GM18858 (cell line): ENCODE measurements at regions not wholly inside any gene's neighbourhood (a gene's known extent, or its start where the extent isn't known, plus 50 kb on each side); places are given as distances from the start of the nearest gene placed in this dataset.

Source experiments
- ATAC-seq: cut with Tn5 transposase; IDR thresholded peaks from one replicate; pipeline ENCODE4 v1.9.1; 2021; ENCODE audit not compliant: unreplicated experiment

- no peak for ATAC-seq
Measured at GRCh38 chr13:106656186-106656585, 88.2 kb upstream of the ARGLU1 start.

GRCh38 chr13:106651442-106651841, 83.5 kb upstream of the ARGLU1 start:
- ATAC-seq, result no peak

GRCh38 chr13:106650690-106651205, 82.8 kb upstream of the ARGLU1 start:
- ATAC-seq, result no peak

DNA sequence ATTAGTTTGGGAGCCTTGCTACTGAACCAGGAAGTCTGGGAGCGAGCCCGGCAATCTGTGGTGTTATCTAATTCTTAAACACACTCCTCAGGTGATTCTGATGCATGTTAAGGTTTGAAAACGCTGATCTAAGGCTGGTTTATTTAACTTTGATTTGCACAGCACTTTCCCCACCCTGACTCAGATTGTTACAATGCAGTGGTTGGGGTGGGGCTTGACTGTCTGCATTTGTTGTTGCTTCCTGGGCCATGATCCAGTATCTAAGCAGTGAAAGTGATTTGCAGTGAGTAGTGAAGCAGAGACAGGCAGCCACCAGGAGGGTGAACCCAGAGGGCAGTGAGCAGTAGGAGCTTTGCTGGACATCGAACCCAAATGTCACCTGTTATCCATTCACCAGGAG, 81.6 kb upstream of the ARGLU1 start:
- ATAC-seq, result no peak

DNA sequence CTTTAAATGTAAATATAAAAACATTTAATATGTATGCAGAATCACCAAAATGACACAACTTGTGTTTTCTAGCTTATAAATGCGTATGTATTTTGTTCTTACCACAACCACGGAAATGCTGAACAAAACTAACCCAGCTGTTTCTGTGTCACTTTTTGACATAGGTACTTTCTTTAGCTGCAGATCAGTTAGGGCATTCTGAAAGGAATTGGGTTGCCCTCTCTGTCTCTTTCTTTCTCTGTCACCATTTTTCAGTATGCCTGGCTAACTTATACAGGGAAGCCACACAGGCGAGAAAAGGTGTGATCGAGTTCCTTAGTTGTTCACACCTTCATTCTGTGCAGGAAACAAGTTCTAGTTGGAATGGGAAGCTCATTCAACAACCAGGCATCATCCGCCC, 72.6 kb upstream of the ARGLU1 start:
- no peak for ATAC-seq

GRCh38 chr13:106637519-106637918, 69.6 kb upstream of the ARGLU1 start:
- no peak for ATAC-seq

GRCh38 chr13:106636492-106636891, 68.6 kb upstream of the ARGLU1 start:
- no peak for ATAC-seq

GRCh38 chr13:106635616-106636015, 67.7 kb upstream of the ARGLU1 start:
- ATAC-seq, result no peak

DNA sequence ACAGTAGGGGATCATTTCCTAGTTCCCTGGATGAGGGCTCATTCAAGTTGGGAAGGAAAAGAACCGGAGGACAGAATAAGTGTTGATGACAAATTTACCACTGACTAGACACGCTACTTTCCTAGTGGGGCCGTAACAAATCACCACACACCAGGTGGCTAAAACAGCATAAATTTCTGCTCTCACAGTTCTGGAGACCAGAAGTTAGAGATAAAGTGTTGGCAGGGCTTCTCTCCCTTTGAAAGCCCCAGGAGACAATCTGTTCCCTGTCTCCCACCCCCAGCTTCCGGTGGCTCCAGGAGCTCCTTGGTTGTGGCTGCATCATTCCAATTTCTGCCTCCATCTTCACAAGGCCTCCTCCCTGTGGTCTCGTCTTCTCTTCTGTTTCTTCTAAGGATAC, 65.4 kb upstream of the ARGLU1 start:
- ATAC-seq, result no peak

DNA sequence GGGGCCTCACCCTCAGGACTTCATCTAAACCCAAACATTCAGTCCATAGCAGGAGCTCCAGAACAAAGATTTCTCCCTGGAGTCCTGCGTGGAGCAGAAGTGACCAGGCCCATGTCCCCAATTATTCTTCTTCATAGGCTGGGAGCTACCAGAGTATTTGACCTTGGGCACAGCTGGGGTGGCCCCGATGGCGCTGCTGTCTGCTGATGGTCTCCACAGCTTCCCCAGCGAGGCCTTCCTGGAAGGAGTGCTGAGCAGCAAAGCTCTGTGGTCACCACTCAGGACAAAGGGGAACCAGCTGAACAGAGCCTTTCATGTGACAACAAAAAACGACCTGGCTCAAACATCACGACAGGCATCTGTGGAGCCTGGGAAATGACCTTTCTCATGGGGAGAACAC, 62.7 kb upstream of the ARGLU1 start:
- ATAC-seq, result no peak

- no peak for ATAC-seq
Measured at GRCh38 chr13:106630162-106630561, 62.2 kb upstream of the ARGLU1 start.

GRCh38 chr13:106628936-106629659, 61.2 kb upstream of the ARGLU1 start:
- no peak for ATAC-seq

DNA sequence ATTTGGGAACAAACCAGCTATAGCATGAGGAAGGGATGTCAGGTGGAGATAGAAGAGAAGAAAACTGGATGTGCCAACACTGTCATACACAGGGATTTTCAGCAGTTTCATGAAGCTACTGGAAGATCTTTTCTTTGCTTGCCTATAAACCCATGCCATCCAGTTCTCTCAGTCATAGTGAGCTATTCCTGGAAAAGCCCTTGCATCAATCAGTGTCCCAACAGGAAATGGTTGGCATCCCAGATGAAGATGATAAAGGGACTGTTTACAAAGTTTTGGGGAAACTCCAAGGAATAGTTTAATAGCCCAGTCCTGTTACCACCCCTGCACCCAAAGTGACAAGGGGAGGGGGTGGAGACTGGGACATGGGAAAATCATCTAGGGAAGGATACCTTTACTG, 58.5 kb upstream of the ARGLU1 start:
- no peak for ATAC-seq

- ATAC-seq, result no peak
Measured at GRCh38 chr13:106625578-106625977, 57.6 kb upstream of the ARGLU1 start.

DNA sequence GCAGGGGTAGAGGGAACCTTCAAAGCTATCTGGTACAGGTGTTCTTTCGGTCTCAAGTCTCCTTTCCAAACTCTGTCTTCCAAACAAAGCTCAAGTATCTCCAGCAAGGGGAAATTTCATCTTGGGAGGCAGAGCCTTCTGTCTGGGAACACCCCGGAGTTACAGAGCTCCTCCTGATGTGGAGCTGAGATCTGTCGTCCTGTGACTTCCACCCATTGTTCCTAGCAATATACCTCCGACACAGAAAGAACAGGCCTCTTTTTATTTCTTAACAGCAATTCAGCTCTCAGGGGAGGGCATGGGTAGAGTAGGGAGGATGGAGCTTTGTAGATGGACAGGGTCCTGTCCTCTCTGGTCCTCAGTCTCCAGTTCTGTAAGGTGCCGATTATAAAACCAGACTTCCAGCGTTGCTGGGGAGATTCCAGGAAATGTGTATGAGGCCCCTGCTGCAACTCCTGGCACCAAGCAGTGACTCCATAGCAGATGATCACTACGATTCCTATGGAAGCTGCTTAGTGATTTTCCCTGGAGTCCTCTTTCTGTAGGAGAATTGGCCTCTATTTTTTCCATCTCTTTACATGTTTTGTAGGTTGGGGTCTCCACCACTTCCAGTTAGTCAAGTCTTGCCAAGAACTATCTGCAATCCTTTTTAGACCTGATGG, 56.0 kb upstream of the ARGLU1 start:
- no peak for ATAC-seq

GRCh38 chr13:106621833-106622232, 53.9 kb upstream of the ARGLU1 start:
- ATAC-seq, result no peak

DNA sequence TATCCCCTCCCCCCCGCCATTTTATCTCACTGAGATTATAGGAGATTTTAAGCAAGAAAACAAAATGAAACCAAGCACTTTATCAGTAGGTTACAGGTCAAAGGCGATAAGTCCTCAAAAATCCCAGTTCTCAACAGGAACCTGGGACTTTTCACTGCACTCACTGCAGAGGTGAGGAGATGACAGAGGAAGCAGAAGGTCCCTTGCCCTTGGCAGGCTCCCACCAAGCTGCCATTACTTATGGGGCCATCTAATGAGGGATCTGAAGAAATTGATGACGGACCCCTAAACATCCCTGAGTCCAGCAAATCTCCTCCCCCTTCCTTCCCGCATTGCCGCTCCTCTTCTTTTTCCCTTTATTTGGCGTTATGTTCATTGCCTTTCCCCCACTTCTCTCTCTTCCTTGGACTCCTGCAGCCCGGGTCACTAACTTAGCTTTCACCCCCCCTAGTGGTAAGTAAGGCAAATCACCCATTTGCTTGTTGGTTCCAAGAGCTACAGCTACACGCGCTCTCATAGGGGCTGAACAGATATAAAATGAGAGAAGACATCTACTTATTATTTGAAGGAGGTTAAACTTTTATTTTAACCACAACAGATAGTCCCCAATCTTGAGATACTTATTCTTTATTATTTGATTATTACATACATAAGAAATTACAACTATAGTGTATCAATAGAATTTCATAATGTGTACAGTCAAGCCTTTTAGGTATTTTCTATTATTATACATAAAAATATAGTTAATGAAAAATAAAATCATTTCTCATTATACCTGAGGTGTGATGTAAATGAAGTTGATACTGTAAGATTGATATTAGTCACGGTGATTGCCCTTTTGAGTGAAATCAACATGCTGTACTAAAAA, 52.0 kb upstream of the ARGLU1 start:
- peak; percentile 92 for ATAC-seq
